Fibroblast of upper back skin (primary cell): ENCODE measurements at regions not wholly inside any gene's neighbourhood (a gene's known extent, or its start where the extent isn't known, plus 50 kb on each side); places are given as distances from the start of the nearest gene placed in this dataset.

Experiments used
- DNase-seq: peaks from one replicate; pipeline ENCODE4 v3.0.0-alpha.2; 2013

- no peak for DNase-seq
These were observed 365.7 kb downstream of the RPS29 start for GRCh38 chr14:49220492-49220891.

GRCh38 chr14:49218436-49219092, 367.6 kb downstream of the RPS29 start:
- peak; percentile 1 for DNase-seq

GRCh38 chr14:49212721-49213120, 373.5 kb downstream of the RPS29 start:
- no peak for DNase-seq

GRCh38 chr14:49209416-49209815, 376.8 kb downstream of the RPS29 start:
- DNase-seq, result no peak

- DNase-seq, result no peak
These were observed 379.4 kb downstream of the RPS29 start for GRCh38 chr14:49206828-49207227.

GRCh38 chr14:49203676-49204075, 382.5 kb downstream of the RPS29 start:
- DNase-seq, result no peak

GRCh38 chr14:49199159-49199558, 387.0 kb downstream of the RPS29 start:
- DNase-seq, result no peak

GRCh38 chr14:49196327-49196726, 389.9 kb downstream of the RPS29 start:
- DNase-seq, result no peak

- DNase-seq, result no peak
These were observed 392.1 kb downstream of the RPS29 start for GRCh38 chr14:49194067-49194466.

- no peak for DNase-seq
These were observed 392.7 kb downstream of the RPS29 start for GRCh38 chr14:49193332-49194065.

- no peak for DNase-seq
These were observed 394.8 kb downstream of the RPS29 start for GRCh38 chr14:49191380-49191779.

GRCh38 chr14:49189375-49189774, 396.8 kb downstream of the RPS29 start:
- no peak for DNase-seq

GRCh38 chr14:49187799-49188198, 398.4 kb downstream of the RPS29 start:
- DNase-seq, result no peak

GRCh38 chr14:49173765-49174373, 412.3 kb downstream of the RPS29 start:
- peak; percentile 64 for DNase-seq

GRCh38 chr14:49164074-49164473, 422.1 kb downstream of the RPS29 start:
- DNase-seq, result no peak

- DNase-seq, result no peak
These were observed 425.2 kb downstream of the RPS29 start for GRCh38 chr14:49160983-49161382.

- no peak for DNase-seq
These were observed 427.1 kb downstream of the RPS29 start for GRCh38 chr14:49159081-49159480.

GRCh38 chr14:49139593-49139992, 446.6 kb downstream of the RPS29 start:
- no peak for DNase-seq

GRCh38 chr14:49134940-49135339, 451.2 kb downstream of the RPS29 start:
- no peak for DNase-seq

GRCh38 chr14:49121246-49121645, 464.9 kb downstream of the RPS29 start:
- DNase-seq, result no peak

GRCh38 chr14:49114161-49114893, 471.9 kb downstream of the RPS29 start:
- no peak for DNase-seq

- DNase-seq, result peak; percentile 37
These were observed 479.2 kb downstream of the RPS29 start for GRCh38 chr14:49106741-49107667.
